ENCODE measurements at regions not wholly inside any gene's neighbourhood (a gene's known extent, or its start where the extent isn't known, plus 50 kb on each side); places are given as distances from the start of the nearest gene placed in this dataset.

GRCh38 chr6:141783585-141783984 is 349.1 kb upstream of the GJE1 start:
- TF ChIP-seq, protein P1, sequence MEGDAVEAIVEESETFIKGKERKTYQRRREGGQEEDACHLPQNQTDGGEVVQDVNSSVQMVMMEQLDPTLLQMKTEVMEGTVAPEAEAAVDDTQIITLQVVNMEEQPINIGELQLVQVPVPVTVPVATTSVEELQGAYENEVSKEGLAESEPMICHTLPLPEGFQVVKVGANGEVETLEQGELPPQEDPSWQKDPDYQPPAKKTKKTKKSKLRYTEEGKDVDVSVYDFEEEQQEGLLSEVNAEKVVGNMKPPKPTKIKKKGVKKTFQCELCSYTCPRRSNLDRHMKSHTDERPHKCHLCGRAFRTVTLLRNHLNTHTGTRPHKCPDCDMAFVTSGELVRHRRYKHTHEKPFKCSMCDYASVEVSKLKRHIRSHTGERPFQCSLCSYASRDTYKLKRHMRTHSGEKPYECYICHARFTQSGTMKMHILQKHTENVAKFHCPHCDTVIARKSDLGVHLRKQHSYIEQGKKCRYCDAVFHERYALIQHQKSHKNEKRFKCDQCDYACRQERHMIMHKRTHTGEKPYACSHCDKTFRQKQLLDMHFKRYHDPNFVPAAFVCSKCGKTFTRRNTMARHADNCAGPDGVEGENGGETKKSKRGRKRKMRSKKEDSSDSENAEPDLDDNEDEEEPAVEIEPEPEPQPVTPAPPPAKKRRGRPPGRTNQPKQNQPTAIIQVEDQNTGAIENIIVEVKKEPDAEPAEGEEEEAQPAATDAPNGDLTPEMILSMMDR (IDR thresholded peaks at IDR 0.05): no peak
- TF ChIP-seq POLR2A (IDR thresholded peaks at IDR 0.05): no peak
